A673 (cell line): ENCODE measurements at regions not wholly inside any gene's neighbourhood (a gene's known extent, or its start where the extent isn't known, plus 50 kb on each side); places are given as distances from the start of the nearest gene placed in this dataset.

ENCODE experiments used
- EZH2 ChIP-seq: fragments of 200-600 bp; sonication (generic); IDR thresholded peaks from 2 replicates; pipeline ENCODE4 v1.6.1; 2017; ENCODE audit warnings: borderline replicate concordance, low read depth, mild to moderate bottlenecking, mixed read lengths, antibody characterized with exemption, low read length; ENCODE audit not compliant: poor library complexity, severe bottlenecking
- TF ChIP-seq, protein P1 (sequence below): fragments of 300-800, 200-600 bp; sonication (generic); conservative IDR thresholded peaks from 2 replicates; pipeline ENCODE4 v1.5.1; 2017; ENCODE audit warnings: low read depth, mild to moderate bottlenecking, antibody characterized with exemption, low read length, moderate library complexity, mixed read lengths

DNA sequence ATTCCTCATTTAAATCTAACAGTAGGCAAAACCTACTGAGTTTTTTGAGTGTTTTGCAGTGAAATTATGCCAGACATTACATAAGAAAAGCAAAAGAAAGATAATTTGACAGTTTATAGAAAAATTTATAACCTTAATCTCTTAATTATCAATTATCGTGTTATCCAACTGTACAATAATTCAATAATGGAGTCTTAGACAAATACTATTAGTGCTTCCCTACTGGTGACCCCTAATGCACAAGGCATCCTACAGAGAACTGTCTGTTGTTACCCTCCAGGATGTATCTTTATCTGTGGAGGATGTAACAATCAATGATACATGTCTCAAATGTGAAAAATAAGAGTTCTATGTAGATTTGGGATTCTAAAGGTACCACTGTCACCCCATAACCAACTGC, 1687.6 kb downstream of the GRIK2 start:
- TF ChIP-seq, protein P1, sequence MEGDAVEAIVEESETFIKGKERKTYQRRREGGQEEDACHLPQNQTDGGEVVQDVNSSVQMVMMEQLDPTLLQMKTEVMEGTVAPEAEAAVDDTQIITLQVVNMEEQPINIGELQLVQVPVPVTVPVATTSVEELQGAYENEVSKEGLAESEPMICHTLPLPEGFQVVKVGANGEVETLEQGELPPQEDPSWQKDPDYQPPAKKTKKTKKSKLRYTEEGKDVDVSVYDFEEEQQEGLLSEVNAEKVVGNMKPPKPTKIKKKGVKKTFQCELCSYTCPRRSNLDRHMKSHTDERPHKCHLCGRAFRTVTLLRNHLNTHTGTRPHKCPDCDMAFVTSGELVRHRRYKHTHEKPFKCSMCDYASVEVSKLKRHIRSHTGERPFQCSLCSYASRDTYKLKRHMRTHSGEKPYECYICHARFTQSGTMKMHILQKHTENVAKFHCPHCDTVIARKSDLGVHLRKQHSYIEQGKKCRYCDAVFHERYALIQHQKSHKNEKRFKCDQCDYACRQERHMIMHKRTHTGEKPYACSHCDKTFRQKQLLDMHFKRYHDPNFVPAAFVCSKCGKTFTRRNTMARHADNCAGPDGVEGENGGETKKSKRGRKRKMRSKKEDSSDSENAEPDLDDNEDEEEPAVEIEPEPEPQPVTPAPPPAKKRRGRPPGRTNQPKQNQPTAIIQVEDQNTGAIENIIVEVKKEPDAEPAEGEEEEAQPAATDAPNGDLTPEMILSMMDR, result no peak
- no peak for TF ChIP-seq EZH2
